B cell (primary cell): ENCODE measurements at regions not wholly inside any gene's neighbourhood (a gene's known extent, or its start where the extent isn't known, plus 50 kb on each side); places are given as distances from the start of the nearest gene placed in this dataset.

ENCODE experiments used
- ATAC-seq: fragments of 200-7000 bp; cut with Tn5 transposase; one replicate; pipeline ENCODE4 v1.10.0; 2021; ENCODE audit warnings: low read depth, mild to moderate bottlenecking, moderate number of reproducible peaks, moderate library complexity
- CTCF ChIA-PET: fragments of 350-600 bp; sonication (Branson Sonifier 250); formaldehyde crosslinking; loops from one replicate; lab custom pipeline; 2021; ENCODE audit warnings: antibody characterized with exemption, inconsistent platforms; lab: Charles Lee
- POLR2A ChIA-PET: fragments of 350-600 bp; sonication (Branson Sonifier 250); formaldehyde crosslinking; loops from one replicate; lab custom pipeline; 2021; ENCODE audit warnings: antibody characterized with exemption; lab: Charles Lee
- DNase-seq: peaks from one replicate; pipeline ENCODE4 v3.0.0; 2013
- H2AFZ ChIP-seq: 2 replicates; pipeline ENCODE4 v1.6.1; 2012; ENCODE audit warnings: mild to moderate bottlenecking, low read depth, low read length; ENCODE audit not compliant: insufficient read depth, poor library complexity, severe bottlenecking
- H3K27ac ChIP-seq, 2 donors: 1 replicate in 1 of 2; 2 replicates in 1 of 2; pipeline ENCODE4 v1.5.1; 2012 to 2013; ENCODE audit warnings: low read length in 2 of 2, mild to moderate bottlenecking in 2 of 2, moderate library complexity in 1 of 2
- H3K27me3 ChIP-seq, 4 experiments: fragments of 200-600 bp in 1 of 4; sonication (generic) in 1 of 4; replicated peaks in 1 of 4; 1 replicate in 2 of 4; 2 replicates in 2 of 4; pipeline versions ENCODE4 v1.6.1 to v1.7.0; 2013 to 2016; ENCODE audit warnings: low read length in 3 of 4, mild to moderate bottlenecking in 2 of 4, mixed read lengths in 1 of 4, moderate library complexity in 1 of 4; ENCODE audit not compliant: insufficient read depth in 4 of 4, control insufficient read depth in 3 of 4; ENCODE audit errors: control extremely low read depth in 1 of 4
- H3K36me3 ChIP-seq, 2 experiments: replicated peaks in 1 of 2; 1 replicate in 1 of 2; 2 replicates in 1 of 2; pipeline versions ENCODE4 v1.6.1 to v1.7.1; 2013; ENCODE audit warnings: low read length in 1 of 2; ENCODE audit not compliant: insufficient read depth in 2 of 2, control insufficient read depth in 1 of 2; ENCODE audit errors: control extremely low read depth in 1 of 2, extremely low read depth in 1 of 2
- H3K4me1 ChIP-seq, 2 donors: fragments of 200-600 bp in 1 of 2; sonication (generic) in 1 of 2; 1 replicate in 1 of 2; 2 replicates in 1 of 2; pipeline versions ENCODE4 v1.5.1 to v1.6.1; 2013 to 2017; ENCODE audit warnings: low read length in 2 of 2; ENCODE audit not compliant: control insufficient read depth in 2 of 2, insufficient read depth in 2 of 2
- H3K4me2 ChIP-seq: replicated peaks from 2 replicates; pipeline ENCODE3; 2012; ENCODE audit warnings: mild to moderate bottlenecking, low read depth, low read length; ENCODE audit not compliant: poor library complexity, severe bottlenecking
- H3K4me3 ChIP-seq, 5 experiments: fragments of 200-600 bp in 1 of 5; sonication (generic) in 1 of 5; 1 replicate in 3 of 5; 2 replicates in 2 of 5; pipeline versions ENCODE4 v1.5.1 to v1.7.0; 2011 to 2016; ENCODE audit warnings: low read length in 4 of 5, mild to moderate bottlenecking in 4 of 5, low read depth in 2 of 5, control low read depth in 1 of 5, moderate library complexity in 1 of 5; ENCODE audit not compliant: insufficient read depth in 1 of 5; ENCODE audit errors: control extremely low read depth in 1 of 5, extremely low read depth in 1 of 5
- H3K79me2 ChIP-seq: fragments of 200-600 bp; sonication (generic); one replicate; pipeline ENCODE4 v1.6.0; 2016; ENCODE audit warnings: low read length; ENCODE audit not compliant: control insufficient read depth, insufficient read depth
- H3K9ac ChIP-seq: fragments of 200-600 bp; sonication (generic); 2 replicates; pipeline ENCODE4 v1.6.1; 2017; ENCODE audit warnings: mild to moderate bottlenecking, low read length, moderate library complexity
- H3K9me3 ChIP-seq, 3 donors: one replicate each; pipeline versions ENCODE4 v1.6.1 to v1.7.1; 2013; ENCODE audit warnings: low read length in 2 of 3; ENCODE audit not compliant: control insufficient read depth in 2 of 3, insufficient read depth in 1 of 3; ENCODE audit errors: control extremely low read depth in 1 of 3
- H4K20me1 ChIP-seq: 2 replicates; pipeline ENCODE4 v1.6.0; 2012; ENCODE audit warnings: mild to moderate bottlenecking, low read length; ENCODE audit not compliant: insufficient read depth, control insufficient read depth, poor library complexity, severe bottlenecking
- H3K27ac Mint-ChIP-seq: one replicate; pipeline ENCODE4 v1.8.0; 2021; ENCODE audit warnings: mixed read lengths
- H3K27me3 Mint-ChIP-seq: one replicate; pipeline ENCODE4 v1.8.0; 2021; ENCODE audit warnings: mixed read lengths
- H3K4me1 Mint-ChIP-seq: one replicate; pipeline ENCODE4 v1.8.0; 2021; ENCODE audit warnings: mixed read lengths
- H3K4me3 Mint-ChIP-seq: one replicate; pipeline ENCODE4 v1.8.0; 2021; ENCODE audit warnings: mixed read lengths
- H3K9me3 Mint-ChIP-seq: one replicate; pipeline ENCODE4 v1.8.0; 2022; ENCODE audit warnings: mixed read lengths; ENCODE audit not compliant: insufficient read depth
- CTCF ChIP-seq: fragments of 200-600 bp; IDR thresholded peaks from one replicate; pipeline ENCODE4 v1.8.0; 2022; ENCODE audit warnings: antibody characterized with exemption, mild to moderate bottlenecking
- EZH2 ChIP-seq: IDR thresholded peaks from 2 replicates; pipeline ENCODE4 v1.6.1; 2012; ENCODE audit warnings: borderline replicate concordance, low read depth, mild to moderate bottlenecking, moderate library complexity, low read length; ENCODE audit not compliant: insufficient read depth, poor library complexity, severe bottlenecking
- WGBS: methylation state at CpG from one replicate; pipeline ENCODE4 v1.1.5; 2013; ENCODE audit warnings: missing lambda C conversion rate; ENCODE audit not compliant: insufficient coverage; 5-methylcytosine and 5-hydroxymethylcytosine counted together
- intact Hi-C: fragments of 100-400 bp; cut with micrococcal nuclease; formaldehyde crosslinking; loops from one replicate; pipeline ENCODE4 v1.10.0; 2022

- intact Hi-C loops: no loop called here
- Mint-ChIP-seq H3K4me3 (no peak overlapping the region), H3K4me1 (no peaks in the 10 kb centered on the region), H3K27me3 (peaks cover 4% of the 10 kb centered on the region), H3K27ac (no peak overlapping the region), H3K9me3 (no peaks in the 10 kb centered on the region)
- WGBS: 93% methylated on average over 3 of the region's 6 CpGs
- Histone ChIP-seq H3K27ac (no peak overlapping the region), H3K36me3 (no peaks in the 10 kb centered on the region), H3K4me2 (no peak overlapping the region), H4K20me1 (no peaks in the 10 kb centered on the region), H3K4me1 (no peaks in the 10 kb centered on the region), H2AFZ (no peak overlapping the region), H3K79me2 (no peaks in the 10 kb centered on the region), H3K9me3 (no peaks in the 10 kb centered on the region), H3K4me3 (no peak overlapping the region), H3K9ac (no peak overlapping the region), H3K27me3 (no peaks in the 10 kb centered on the region)
- ChIA-PET CTCF (no interaction called here), POLR2A (no interaction called here)
- ATAC-seq (no peak), DNase-seq (no peak)
- TF ChIP-seq EZH2 (no peak), CTCF (no peak)
Observed at GRCh38 chr20:39596554-39596953, 634.4 kb downstream of the DHX35 start.

- Mint-ChIP-seq H3K9me3 (no peaks in the 10 kb centered on the region), H3K27ac (no peak overlapping the region), H3K27me3 (peaks cover 14% of the 10 kb centered on the region), H3K4me3 (no peak overlapping the region), H3K4me1 (no peaks in the 10 kb centered on the region)
- no peak overlapping the region for H3K9ac ChIP-seq
- H3K4me1 ChIP-seq: no peaks in the 10 kb centered on the region
- H3K36me3 ChIP-seq: no peaks in the 10 kb centered on the region
- no peaks in the 10 kb centered on the region for H3K27me3 ChIP-seq
- H3K4me2 ChIP-seq: no peak overlapping the region
- 58% methylated on average over 3 of the region's 7 CpGs for WGBS
- no peak for ATAC-seq
- H3K9me3 ChIP-seq: no peaks in the 10 kb centered on the region
- no peak overlapping the region for H3K4me3 ChIP-seq
- no peak overlapping the region for H2AFZ ChIP-seq
- no peak for DNase-seq
- no peak overlapping the region for H3K27ac ChIP-seq
- CTCF ChIA-PET: no interaction called here
- TF ChIP-seq CTCF: no peak
- POLR2A ChIA-PET: no interaction called here
- intact Hi-C loops: no loop called here
- H4K20me1 ChIP-seq: no peaks in the 10 kb centered on the region
- H3K79me2 ChIP-seq: no peaks in the 10 kb centered on the region
Observed at GRCh38 chr20:39592371-39592770, 630.2 kb downstream of the DHX35 start.
